ENCODE measurements at regions not wholly inside any gene's neighbourhood (a gene's known extent, or its start where the extent isn't known, plus 50 kb on each side); places are given as distances from the start of the nearest gene placed in this dataset.

- DNase-seq (ENCODE audit: low read depth), result no peak
- TF ChIP-seq CTCF (IDR thresholded peaks at IDR 0.05; ENCODE audit: control insufficient read depth, extremely low read depth, insufficient read depth), result no peak
- H3K4me3 ChIP-seq (ENCODE audit: low read depth, low read length), result no peak overlapping the region
Measured at GRCh38 chr10:61187601-61188000, 243.6 kb upstream of the RHOBTB1 start.

GRCh38 chr10:61186408-61186807 lies 242.4 kb upstream of the RHOBTB1 start:
- H3K4me3 ChIP-seq (ENCODE audit: low read depth, low read length), result no peak overlapping the region
- DNase-seq (ENCODE audit: low read depth), result no peak

GRCh38 chr10:61184429-61184828 lies 240.4 kb upstream of the RHOBTB1 start:
- no peak for DNase-seq (ENCODE audit: low read depth)
- H3K4me3 ChIP-seq (ENCODE audit: low read depth, low read length), result no peak overlapping the region
- no peak for TF ChIP-seq CTCF (IDR thresholded peaks at IDR 0.05; ENCODE audit: control insufficient read depth, extremely low read depth, insufficient read depth)

More at GRCh38 chr10:61186408-61186807, 242.4 kb upstream of the RHOBTB1 start:
- TF ChIP-seq CTCF (IDR thresholded peaks at IDR 0.05; ENCODE audit: control insufficient read depth, extremely low read depth, insufficient read depth), result no peak

- DNase-seq (ENCODE audit: low read depth), result no peak
- H3K4me3 ChIP-seq (ENCODE audit: low read depth, low read length), result no peak overlapping the region
- no peak for TF ChIP-seq CTCF (IDR thresholded peaks at IDR 0.05; ENCODE audit: control insufficient read depth, extremely low read depth, insufficient read depth)
Measured at GRCh38 chr10:61183967-61184366, 240.0 kb upstream of the RHOBTB1 start.

GRCh38 chr10:61181832-61182231 lies 237.8 kb upstream of the RHOBTB1 start:
- no peak overlapping the region for H3K4me3 ChIP-seq (ENCODE audit: low read depth, low read length)
- TF ChIP-seq CTCF (IDR thresholded peaks at IDR 0.05; ENCODE audit: control insufficient read depth, extremely low read depth, insufficient read depth), result no peak
- DNase-seq (ENCODE audit: low read depth), result no peak

GRCh38 chr10:61179771-61180170 lies 235.8 kb upstream of the RHOBTB1 start:
- DNase-seq (ENCODE audit: low read depth), result peak; percentile 75
- no peak for TF ChIP-seq CTCF (IDR thresholded peaks at IDR 0.05; ENCODE audit: control insufficient read depth, extremely low read depth, insufficient read depth)
- no peak overlapping the region for H3K4me3 ChIP-seq (ENCODE audit: low read depth, low read length)

- no peak for DNase-seq (ENCODE audit: low read depth)
- TF ChIP-seq CTCF (IDR thresholded peaks at IDR 0.05; ENCODE audit: control insufficient read depth, extremely low read depth, insufficient read depth), result no peak
- no peak overlapping the region for H3K4me3 ChIP-seq (ENCODE audit: low read depth, low read length)
Measured at GRCh38 chr10:61176424-61176823, 232.4 kb upstream of the RHOBTB1 start.

Measured in LNCaP clone FGC (cell line).